ENCODE measurements at regions not wholly inside any gene's neighbourhood (a gene's known extent, or its start where the extent isn't known, plus 50 kb on each side); places are given as distances from the start of the nearest gene placed in this dataset.

GRCh38 chr9:87083986-87084385 is 136.7 kb upstream of the GAS1 start:
- TF ChIP-seq CTCF (IDR thresholded peaks at IDR 0.05; ENCODE audit: low read depth, low read length), result no peak
- no peak for DNase-seq
- H3K27ac ChIP-seq, result no peak overlapping the region
- H3K36me3 ChIP-seq, result no peaks in the 10 kb centered on the region
- H3K9me3 ChIP-seq (ENCODE audit: severe bottlenecking), result no peaks in the 10 kb centered on the region
- H3K4me3 ChIP-seq (ENCODE audit: low read depth, low read length), result no peak overlapping the region
- H3K27me3 ChIP-seq (ENCODE audit: insufficient read depth, low read depth, severe bottlenecking), result peaks cover 31% of the 10 kb centered on the region

- Histone ChIP-seq H3K27me3 (ENCODE audit: insufficient read depth, low read depth, severe bottlenecking) (peaks cover 31% of the 10 kb centered on the region), H3K4me3 (ENCODE audit: low read depth, low read length) (no peak overlapping the region), H3K36me3 (no peaks in the 10 kb centered on the region), H3K9me3 (ENCODE audit: severe bottlenecking) (no peaks in the 10 kb centered on the region), H3K27ac (no peak overlapping the region)
- TF ChIP-seq CTCF (IDR thresholded peaks at IDR 0.05; ENCODE audit: low read depth, low read length), result no peak
- no peak for DNase-seq
These were observed 137.1 kb upstream of the GAS1 start for GRCh38 chr9:87084407-87084806.

GRCh38 chr9:87085073-87085472 is 137.8 kb upstream of the GAS1 start:
- no peak for TF ChIP-seq CTCF (IDR thresholded peaks at IDR 0.05; ENCODE audit: low read depth, low read length)
- no peak overlapping the region for H3K4me3 ChIP-seq (ENCODE audit: low read depth, low read length)
- DNase-seq, result no peak
- H3K27ac ChIP-seq, result no peak overlapping the region
- no peaks in the 10 kb centered on the region for H3K36me3 ChIP-seq
- H3K9me3 ChIP-seq (ENCODE audit: severe bottlenecking), result no peaks in the 10 kb centered on the region
- H3K27me3 ChIP-seq (ENCODE audit: insufficient read depth, low read depth, severe bottlenecking), result peaks cover 31% of the 10 kb centered on the region

GRCh38 chr9:87085521-87085920 is 138.2 kb upstream of the GAS1 start:
- DNase-seq, result no peak
- Histone ChIP-seq H3K9me3 (ENCODE audit: severe bottlenecking) (no peaks in the 10 kb centered on the region), H3K27me3 (ENCODE audit: insufficient read depth, low read depth, severe bottlenecking) (peaks cover 31% of the 10 kb centered on the region), H3K4me3 (ENCODE audit: low read depth, low read length) (no peak overlapping the region), H3K27ac (no peak overlapping the region), H3K36me3 (no peaks in the 10 kb centered on the region)
- TF ChIP-seq CTCF (IDR thresholded peaks at IDR 0.05; ENCODE audit: low read depth, low read length), result no peak

- Histone ChIP-seq H3K4me3 (ENCODE audit: low read depth, low read length) (no peak overlapping the region), H3K27me3 (ENCODE audit: insufficient read depth, low read depth, severe bottlenecking) (peaks cover 32% of the 10 kb centered on the region), H3K36me3 (no peaks in the 10 kb centered on the region), H3K27ac (no peak overlapping the region), H3K9me3 (ENCODE audit: severe bottlenecking) (no peaks in the 10 kb centered on the region)
- no peak for TF ChIP-seq CTCF (IDR thresholded peaks at IDR 0.05; ENCODE audit: low read depth, low read length)
- no peak for DNase-seq
These were observed 139.0 kb upstream of the GAS1 start for GRCh38 chr9:87086221-87086818.

GRCh38 chr9:87087197-87087596 is 139.9 kb upstream of the GAS1 start:
- no peak for TF ChIP-seq CTCF (IDR thresholded peaks at IDR 0.05; ENCODE audit: low read depth, low read length)
- no peak overlapping the region for H3K4me3 ChIP-seq (ENCODE audit: low read depth, low read length)
- no peaks in the 10 kb centered on the region for H3K36me3 ChIP-seq
- H3K27me3 ChIP-seq (ENCODE audit: insufficient read depth, low read depth, severe bottlenecking), result peaks cover 30% of the 10 kb centered on the region
- H3K27ac ChIP-seq, result no peak overlapping the region
- DNase-seq, result no peak
- H3K9me3 ChIP-seq (ENCODE audit: severe bottlenecking), result no peaks in the 10 kb centered on the region
